H1 (cell line): ENCODE measurements at regions not wholly inside any gene's neighbourhood (a gene's known extent, or its start where the extent isn't known, plus 50 kb on each side); places are given as distances from the start of the nearest gene placed in this dataset.
A peak's percentile ranks its signal among the peaks of the same experiment; 100 is the strongest.

Source experiments
- CTCF ChIA-PET: fragments of 300-600 bp; sonication (Branson Sonifier 250); formaldehyde crosslinking; loops from one replicate; lab custom pipeline; 2021; ENCODE audit not compliant: partially characterized antibody; lab: Charles Lee
- POLR2A ChIA-PET: fragments of 300-600 bp; sonication (Branson Sonifier 250); formaldehyde crosslinking; loops from one replicate; lab custom pipeline; 2021; ENCODE audit warnings: inconsistent platforms; ENCODE audit not compliant: partially characterized antibody; lab: Charles Lee
- DNase-seq, 2 experiments: peaks; one replicate each; pipeline versions ENCODE4 v3.0.0 to v3.0.0-alpha.2; 2010 to 2022; ENCODE audit warnings: low spot score in 2 of 2, low read depth in 1 of 2, mixed read lengths in 1 of 2
- FAIRE-seq: peaks from 2 replicates; lab custom pipeline; 2011; peaks lifted over from hg19 to GRCh38; lab: Jason Lieb, UNC
- H2AFZ ChIP-seq: 2 replicates; pipeline ENCODE4 v1.8.1; 2012; ENCODE audit warnings: low read length, inconsistent platforms
- H2AK5ac ChIP-seq: 2 replicates; pipeline ENCODE4 v1.6.1; 2013; ENCODE audit warnings: low read depth, low read length
- H2BK120ac ChIP-seq: replicated peaks from 2 replicates; pipeline ENCODE3; 2013; ENCODE audit warnings: low read depth, low read length, inconsistent platforms
- H2BK12ac ChIP-seq: 2 replicates; pipeline ENCODE4 v1.6.1; 2013; ENCODE audit warnings: low read depth, low read length
- H2BK15ac ChIP-seq: 2 replicates; pipeline ENCODE4 v1.6.1; 2013; ENCODE audit warnings: low read length
- H2BK20ac ChIP-seq: 2 replicates; pipeline ENCODE4 v1.6.1; 2013; ENCODE audit warnings: low read length
- H2BK5ac ChIP-seq: 2 replicates; pipeline ENCODE4 v1.6.1; 2013; ENCODE audit warnings: low read depth, low read length
- H3K14ac ChIP-seq: 2 replicates; pipeline ENCODE4 v1.6.1; 2013; ENCODE audit warnings: inconsistent platforms; ENCODE audit not compliant: insufficient read length
- H3K18ac ChIP-seq: 2 replicates; pipeline ENCODE4 v1.6.1; 2013; ENCODE audit warnings: low read length; ENCODE audit errors: extremely low read depth
- H3K23ac ChIP-seq: 2 replicates; pipeline ENCODE4 v1.6.1; 2013; ENCODE audit warnings: inconsistent platforms; ENCODE audit not compliant: insufficient read length
- H3K23me2 ChIP-seq: 2 replicates; pipeline ENCODE4 v1.6.1; 2013; ENCODE audit warnings: low read depth, low read length
- H3K27ac ChIP-seq: 2 replicates; pipeline ENCODE4 v1.6.1; 2011; ENCODE audit warnings: low read depth, low read length, inconsistent platforms
- H3K27me3 ChIP-seq, 4 experiments: replicated peaks in 1 of 4; 1 replicate in 1 of 4; 2 replicates in 3 of 4; pipeline versions ENCODE4 v1.6.1 to v1.8.1; 2011 to 2013; ENCODE audit warnings: low read length in 3 of 4, mild to moderate bottlenecking in 3 of 4, inconsistent platforms in 2 of 4, mixed read lengths in 2 of 4, moderate library complexity in 1 of 4; ENCODE audit not compliant: control insufficient read depth in 3 of 4, insufficient read depth in 3 of 4; ENCODE audit errors: extremely low read depth in 1 of 4
- H3K36me3 ChIP-seq, 4 experiments: 2 replicates each; pipeline versions ENCODE4 v1.6.1 to v1.8.1; 2011 to 2013; ENCODE audit warnings: mild to moderate bottlenecking in 4 of 4, low read length in 3 of 4, moderate library complexity in 2 of 4, control low read depth in 1 of 4, inconsistent platforms in 1 of 4; ENCODE audit not compliant: insufficient read depth in 4 of 4, control insufficient read depth in 2 of 4
- H3K4ac ChIP-seq: replicated peaks from 2 replicates; pipeline ENCODE3; 2013; ENCODE audit warnings: low read length, low read depth, mixed read lengths, inconsistent platforms; ENCODE audit not compliant: insufficient read length
- H3K4me1 ChIP-seq, 4 experiments: replicated peaks in 1 of 4; 1 replicate in 1 of 4; 2 replicates in 3 of 4; pipeline versions ENCODE4 v1.6.1 to v1.8.1; 2011 to 2013; ENCODE audit warnings: low read length in 3 of 4, inconsistent platforms in 2 of 4, mixed read lengths in 1 of 4; ENCODE audit not compliant: insufficient read depth in 4 of 4, control insufficient read depth in 3 of 4
- H3K4me2 ChIP-seq, 2 experiments: 2 replicates each; pipeline versions ENCODE4 v1.6.1 to v1.8.1; 2011 to 2013; ENCODE audit warnings: low read depth in 2 of 2, low read length in 2 of 2, control low read depth in 1 of 2, inconsistent platforms in 1 of 2, mild to moderate bottlenecking in 1 of 2; ENCODE audit not compliant: insufficient read depth in 1 of 2
- H3K4me3 ChIP-seq, 4 experiments: fragments of 200-600, 300-600 bp in 1 of 4; sonication (generic), shearing (Covaris generic), sonication (Bioruptor Twin) in 1 of 4; 2 replicates each; pipeline versions ENCODE4 v1.5.1 to v1.8.1; 2011 to 2016; ENCODE audit warnings: low read length in 4 of 4, low read depth in 3 of 4, control low read depth in 2 of 4, inconsistent platforms in 2 of 4, mild to moderate bottlenecking in 2 of 4, mixed read lengths in 1 of 4, moderate library complexity in 1 of 4; ENCODE audit not compliant: insufficient read depth in 2 of 4; ENCODE audit errors: extremely low read depth in 1 of 4
- H3K56ac ChIP-seq: replicated peaks from 2 replicates; pipeline ENCODE3; 2013; ENCODE audit warnings: low read depth, mild to moderate bottlenecking, mixed read lengths, low read length, inconsistent platforms; ENCODE audit not compliant: insufficient read length
- H3K79me1 ChIP-seq: 2 replicates; pipeline ENCODE4 v1.6.1; 2013; ENCODE audit warnings: low read depth, low read length, control low read depth
- H3K79me2 ChIP-seq, 2 experiments: 2 replicates each; pipeline versions ENCODE4 v1.6.1 to v1.8.1; 2012 to 2013; ENCODE audit warnings: low read length in 2 of 2, mild to moderate bottlenecking in 2 of 2, inconsistent platforms in 1 of 2; ENCODE audit not compliant: insufficient read depth in 2 of 2, control insufficient read depth in 1 of 2
- H3K9ac ChIP-seq, 4 experiments: replicated peaks in 1 of 4; 1 replicate in 1 of 4; 2 replicates in 3 of 4; pipeline versions ENCODE4 v1.6.1 to v1.8.1; 2011 to 2013; ENCODE audit warnings: low read depth in 3 of 4, low read length in 3 of 4, control low read depth in 2 of 4, mild to moderate bottlenecking in 2 of 4, moderate library complexity in 2 of 4, inconsistent platforms in 1 of 4; ENCODE audit errors: extremely low read depth in 1 of 4
- H3K9me3 ChIP-seq, 2 experiments: 2 replicates each; pipeline versions ENCODE4 v1.6.1 to v1.8.1; 2012 to 2013; ENCODE audit warnings: mild to moderate bottlenecking in 2 of 2, moderate library complexity in 2 of 2, control low read depth in 1 of 2, inconsistent platforms in 1 of 2, low read depth in 1 of 2, low read length in 1 of 2, mixed read lengths in 1 of 2; ENCODE audit not compliant: insufficient read depth in 2 of 2
- H4K20me1 ChIP-seq, 2 experiments: replicated peaks in 1 of 2; 2 replicates each; pipeline versions ENCODE3 to v1.8.1; 2011 to 2013; ENCODE audit warnings: inconsistent platforms in 2 of 2, low read length in 2 of 2, mild to moderate bottlenecking in 1 of 2; ENCODE audit not compliant: insufficient read depth in 2 of 2, control insufficient read depth in 1 of 2
- H4K5ac ChIP-seq: 2 replicates; pipeline ENCODE4 v1.6.1; 2013; ENCODE audit warnings: low read length, low read depth, mixed read lengths, inconsistent platforms; ENCODE audit not compliant: insufficient read length
- H4K8ac ChIP-seq: 2 replicates; pipeline ENCODE4 v1.8.0; 2013; ENCODE audit warnings: mild to moderate bottlenecking, moderate library complexity, low read length, inconsistent platforms; ENCODE audit not compliant: insufficient read depth; ENCODE audit errors: extremely low read depth
- H4K91ac ChIP-seq: replicated peaks from 2 replicates; pipeline ENCODE3; 2013; ENCODE audit warnings: low read length, mixed read lengths, inconsistent platforms; ENCODE audit not compliant: insufficient read length
- ASH2L ChIP-seq: fragments of 200-600, 300-600 bp; sonication (generic); IDR thresholded peaks from one replicate; pipeline ENCODE4 v1.7.1; 2017; ENCODE audit warnings: low read length
- BCL11A ChIP-seq, 2 experiments: IDR thresholded peaks; one replicate each; pipeline ENCODE4 v1.6.1; 2011; ENCODE audit warnings: low read depth in 2 of 2, low read length in 2 of 2, mild to moderate bottlenecking in 2 of 2
- CBX8 ChIP-seq: fragments of 300-800, 300-1000 bp; sonication (generic); IDR thresholded peaks from 2 replicates; pipeline ENCODE4 v1.7.1; 2016; ENCODE audit warnings: low read depth, low read length, borderline replicate concordance
- CEBPB ChIP-seq: IDR thresholded peaks from 2 replicates; pipeline ENCODE4 v1.6.1; 2012; ENCODE audit warnings: low read depth, low read length
- KDM1A ChIP-seq: fragments of 200-600, 300-600 bp; sonication (generic); IDR thresholded peaks from 2 replicates; pipeline ENCODE4 v1.7.1; 2016; ENCODE audit warnings: mild to moderate bottlenecking, low read length, borderline replicate concordance
- RNF2 ChIP-seq: fragments of 200-900, 300-1000 bp; sonication (generic); IDR thresholded peaks from 2 replicates; pipeline ENCODE4 v1.7.1; 2016; ENCODE audit warnings: borderline replicate concordance, low read depth, mild to moderate bottlenecking, antibody characterized with exemption, low read length; ENCODE audit not compliant: poor library complexity, severe bottlenecking; ENCODE audit errors: missing control alignments
- SIN3A ChIP-seq, 2 experiments: IDR thresholded peaks in 1 of 2; conservative IDR thresholded peaks in 1 of 2; 2 replicates each; pipeline ENCODE4 v1.6.1; 2011 to 2012; ENCODE audit warnings: low read length in 2 of 2, improper control_type of control experiment in 1 of 2, low read depth in 1 of 2, mild to moderate bottlenecking in 1 of 2
- TBP ChIP-seq: IDR thresholded peaks from 2 replicates; pipeline ENCODE4 v1.6.1; 2011; ENCODE audit warnings: low read depth, low read length, improper control_type of control experiment
- TCF12 ChIP-seq: IDR thresholded peaks from 2 replicates; pipeline ENCODE4 v1.6.1; 2011; ENCODE audit warnings: low read depth, mild to moderate bottlenecking, low read length
- WGBS, 2 experiments: shearing (Covaris generic) in 1 of 2; methylation state at CpG; one replicate each; pipeline versions ENCODE4 v1.1.6 to v1.1.7; 2013 to 2015; ENCODE audit warnings: low lambda C conversion rate in 2 of 2, mixed read lengths in 2 of 2, inconsistent platforms in 1 of 2, low coverage in 1 of 2, missing lambda C conversion rate in 1 of 2; ENCODE audit not compliant: insufficient replicate concordance in 2 of 2, insufficient coverage in 1 of 2, insufficient read length in 1 of 2; ENCODE audit errors: extremely low coverage in 1 of 2, missing lambda C conversion rate in 1 of 2; 5-methylcytosine and 5-hydroxymethylcytosine counted together

- H2AK5ac ChIP-seq = no peak overlapping the region
- no peak overlapping the region for H3K56ac ChIP-seq
- no peaks in the 10 kb centered on the region for H3K27me3 ChIP-seq
- no peak overlapping the region for H3K18ac ChIP-seq
- FAIRE-seq = no peak
- H3K14ac ChIP-seq = no peak overlapping the region
- DNase-seq = no peak
- H3K9ac ChIP-seq = no peak overlapping the region
- no peak overlapping the region for H4K91ac ChIP-seq
- WGBS, 2 experiments = 81% methylated on average over 3 of the region's 3 CpGs; no CpG with 5 or more reads in 1 of the 2 experiments
- no peak overlapping the region for H4K5ac ChIP-seq
- no peak overlapping the region for H2BK15ac ChIP-seq
- H2BK12ac ChIP-seq = no peak overlapping the region
- H4K8ac ChIP-seq = no peak overlapping the region
- ChIA-PET POLR2A (no interaction called here), CTCF (interaction anchor here (1.1 kb wide), 1 partner anchor 114 kb away, joined by 3 read pairs; no protein-coding TSS in a partner anchor)
- no peak overlapping the region for H3K4ac ChIP-seq
- H2BK120ac ChIP-seq = no peak overlapping the region
- H3K79me2 ChIP-seq = no peaks in the 10 kb centered on the region
- no peaks in the 10 kb centered on the region for H3K36me3 ChIP-seq
- TF ChIP-seq TCF12 = no peak
- TF ChIP-seq KDM1A = no peak
- no peak for TF ChIP-seq SIN3A (conservative IDR thresholded peaks at IDR 0.05 in 1 of 2, IDR thresholded peaks at IDR 0.05 in 1 of 2; ENCODE audit: low read depth in 1 of 2, low read length in 2 of 2)
- no peak for TF ChIP-seq TBP
- TF ChIP-seq CBX8 = no peak
- no peak for TF ChIP-seq BCL11A (IDR thresholded peaks at IDR 0.05; ENCODE audit: low read depth in 2 of 2, low read length in 2 of 2)
- no peak for TF ChIP-seq CEBPB
- TF ChIP-seq RNF2 = no peak
- TF ChIP-seq ASH2L = no peak
- H3K4me3 ChIP-seq = no peak overlapping the region
- H2BK20ac ChIP-seq = no peak overlapping the region
- H3K27ac ChIP-seq = no peak overlapping the region
- H4K20me1 ChIP-seq = no peaks in the 10 kb centered on the region
- H3K23ac ChIP-seq = no peak overlapping the region
- no peak overlapping the region for H2BK5ac ChIP-seq
- H2AFZ ChIP-seq = 0 out of 2 replicates have a peak overlapping the region, but pooled peaks have one; percentile 24
- H3K23me2 ChIP-seq = no peaks in the 10 kb centered on the region; the same call in 1 of the 2 replicates
- peaks cover 0 to 3% (median 3%) of the 10 kb centered on the region in 4 experiments; a peak in 4 of 7 replicates for H3K4me1 ChIP-seq
- no peak overlapping the region for H3K4me2 ChIP-seq
- H3K79me1 ChIP-seq = no peaks in the 10 kb centered on the region
- H3K9me3 ChIP-seq = no peaks in the 10 kb centered on the region
Measured at GRCh38 chr14:35993684-35993960, 167.5 kb downstream of the BRMS1L start.
